Activated CD8-positive, alpha-beta memory T cell treated with anti-CD3 and anti-CD28 coated beads for 36 hours (primary cell): ENCODE measurements at regions not wholly inside any gene's neighbourhood (a gene's known extent, or its start where the extent isn't known, plus 50 kb on each side); places are given as distances from the start of the nearest gene placed in this dataset.

Experiments used
- CTCF ChIA-PET: fragments of 350-600 bp; sonication (Branson Sonifier 250); formaldehyde crosslinking; loops from one replicate; lab custom pipeline; 2021; ENCODE audit warnings: antibody characterized with exemption; lab: Charles Lee
- POLR2A ChIA-PET: fragments of 350-600 bp; sonication (Branson Sonifier 250); formaldehyde crosslinking; loops from one replicate; lab custom pipeline; 2021; ENCODE audit warnings: antibody characterized with exemption; lab: Charles Lee

DNA sequence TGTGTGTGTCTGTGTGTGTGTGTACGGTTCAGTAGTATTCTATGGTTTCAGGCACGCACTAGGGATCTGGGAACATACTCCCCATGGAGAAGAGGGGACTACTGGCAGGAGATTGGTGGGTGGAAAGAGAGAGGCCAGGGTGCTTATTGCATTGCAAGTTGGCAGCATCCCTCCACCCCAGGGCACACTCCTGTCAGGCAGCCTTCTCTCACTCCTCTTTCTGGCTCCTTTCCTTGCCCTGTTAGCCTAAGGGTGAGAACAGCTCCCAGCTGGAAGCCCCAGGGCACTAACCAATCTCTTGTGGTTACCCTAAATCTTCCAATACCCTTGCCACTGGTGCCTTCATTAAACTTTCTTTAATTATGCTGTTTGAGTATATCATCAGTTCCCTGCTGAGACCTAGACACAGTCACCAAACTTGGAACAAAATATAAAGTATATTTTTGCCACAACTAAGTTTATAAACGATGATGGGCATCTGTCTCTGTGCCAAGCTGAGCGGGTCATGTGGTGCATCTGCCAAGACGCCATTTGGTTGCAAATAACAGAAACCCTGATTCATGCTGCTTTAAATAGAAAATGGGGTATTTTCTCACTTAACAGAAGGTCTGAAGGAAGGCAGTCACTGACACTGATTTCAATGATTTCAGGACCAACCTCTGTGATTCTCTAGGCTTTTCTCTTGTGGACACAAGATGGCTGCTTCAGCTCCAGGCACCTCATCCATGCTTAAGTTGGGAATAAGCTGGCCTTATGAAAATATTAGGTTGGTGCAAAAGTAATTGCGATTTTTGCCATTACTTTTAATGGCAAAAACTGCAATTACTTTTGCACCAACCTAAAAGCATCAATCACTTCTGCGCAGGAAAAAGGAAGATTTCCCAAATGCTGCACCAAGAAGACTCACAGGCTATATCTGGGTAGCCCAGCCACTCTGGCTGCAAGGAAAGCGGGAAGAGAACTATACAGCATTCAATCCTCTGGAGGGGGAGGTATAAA, 476.9 kb upstream of the PROK2 start:
- POLR2A ChIA-PET = no interaction called here
- CTCF ChIA-PET = interaction anchor here (0.7 kb wide), 1 partner anchor 135 kb away, joined by 4 read pairs; no protein-coding TSS in a partner anchor

- ChIA-PET POLR2A (interaction anchor here (0.6 to 0.7 kb wide), 2 partner anchors 81 to 276 kb away, joined by 3 read pairs; no protein-coding TSS in a partner anchor), CTCF (no interaction called here)
Measured at GRCh38 chr3:72260588-72260910, 475.6 kb upstream of the PROK2 start.

DNA sequence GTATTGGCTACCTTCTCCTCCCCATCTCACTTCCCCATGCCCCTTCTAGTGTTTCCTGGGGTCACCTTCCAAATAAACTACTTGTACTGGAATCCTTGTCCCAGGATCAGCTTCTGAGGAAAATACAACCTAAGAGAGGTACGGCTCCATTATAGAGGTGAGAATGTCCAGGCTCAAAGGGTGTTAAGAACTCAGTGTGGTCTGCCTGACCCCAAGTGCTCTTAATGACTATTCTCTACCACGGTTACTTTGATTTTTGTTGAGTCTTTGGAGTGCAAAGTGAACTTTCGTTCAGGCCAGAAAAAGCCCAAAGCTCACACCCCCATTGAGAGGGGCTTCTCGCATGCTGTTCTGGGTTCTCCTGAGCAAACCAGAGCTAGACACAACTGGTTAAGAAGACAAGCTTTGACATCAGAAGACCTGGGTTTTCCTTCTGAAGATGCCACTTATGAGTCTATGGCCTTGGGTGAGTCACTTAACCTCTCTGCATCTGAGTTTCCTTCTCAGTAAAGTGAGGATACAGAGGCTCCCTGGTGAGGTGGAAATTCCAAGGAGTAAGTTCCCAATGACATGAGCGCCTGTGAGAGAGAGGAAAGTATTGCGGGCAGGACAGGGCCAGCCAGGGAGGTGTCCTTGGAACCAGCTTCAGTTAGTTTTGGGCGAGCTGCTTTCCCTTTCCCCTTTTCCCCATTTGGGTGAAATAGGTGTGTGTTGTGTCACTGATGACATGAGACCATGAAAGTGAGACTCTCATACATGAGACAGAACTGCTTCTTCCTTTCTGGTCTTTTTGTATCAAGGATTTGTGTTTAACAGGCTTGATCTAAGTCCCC, 475.0 kb upstream of the PROK2 start:
- ChIA-PET POLR2A (interaction anchor here (0.6 to 1.1 kb wide), 3 partner anchors 10 to 275 kb away, joined by 3 read pairs; no protein-coding TSS in a partner anchor), CTCF (interaction anchor here (0.6 kb wide), 1 partner anchor 79 kb away, joined by 3 read pairs; no protein-coding TSS in a partner anchor)

GRCh38 chr3:72258361-72259141, 473.6 kb upstream of the PROK2 start:
- ChIA-PET POLR2A (interaction anchor here (1.1 kb wide), 1 partner anchor 12 kb away, joined by 3 read pairs; no protein-coding TSS in a partner anchor), CTCF (no interaction called here)

- CTCF ChIA-PET = no interaction called here
- POLR2A ChIA-PET = no interaction called here
Measured at GRCh38 chr3:72257738-72258137, 472.8 kb upstream of the PROK2 start.

GRCh38 chr3:72257203-72257602, 472.3 kb upstream of the PROK2 start:
- POLR2A ChIA-PET = no interaction called here

GRCh38 chr3:72256716-72257115, 471.8 kb upstream of the PROK2 start:
- CTCF ChIA-PET = interaction anchor here (1.1 kb wide), 1 partner anchor 24 kb away, joined by 3 read pairs; no protein-coding TSS in a partner anchor
- POLR2A ChIA-PET = no interaction called here

More at GRCh38 chr3:72257203-72257602, 472.3 kb upstream of the PROK2 start:
- CTCF ChIA-PET = no interaction called here

DNA sequence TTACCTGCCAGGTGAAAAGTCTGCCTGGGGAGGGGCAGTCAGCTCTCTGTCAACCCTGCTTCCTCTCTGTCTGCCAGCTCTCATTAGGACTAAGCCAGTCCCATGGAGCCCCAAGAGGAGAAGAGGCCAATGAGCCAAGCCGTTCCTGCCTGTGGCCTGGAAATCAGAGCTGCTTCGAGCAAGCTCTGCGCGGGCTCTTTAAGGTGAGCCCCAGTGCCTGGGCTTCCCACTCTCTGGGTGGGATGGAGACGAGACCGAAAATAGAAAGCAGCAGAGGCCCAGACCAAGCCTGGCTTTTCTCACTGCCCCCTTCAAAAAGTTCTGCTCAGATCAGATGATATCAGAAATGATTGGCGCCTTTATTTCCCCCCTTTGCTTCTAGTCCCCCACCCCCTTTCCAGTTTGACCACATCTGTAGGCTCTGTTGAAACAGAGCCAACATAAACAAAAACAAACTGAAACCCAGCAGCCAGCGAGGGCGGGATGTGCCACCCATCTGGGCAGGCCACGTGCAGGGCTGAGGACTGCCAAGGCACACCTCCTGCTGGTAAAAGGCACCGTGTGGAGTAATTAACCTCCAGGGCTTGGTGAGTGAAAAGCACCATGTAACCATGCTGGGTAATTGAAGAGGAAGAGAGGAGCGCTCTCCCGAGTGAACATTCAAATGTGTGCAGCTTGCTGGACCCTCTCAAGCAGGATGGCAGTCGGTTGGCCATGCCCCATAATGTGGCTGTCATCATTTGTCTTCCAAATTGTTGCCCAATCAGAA, 471.0 kb upstream of the PROK2 start:
- POLR2A ChIA-PET = no interaction called here
- CTCF ChIA-PET = interaction anchor here (0.6 to 1.1 kb wide), 2 partner anchors 23 to 1104 kb away, joined by 3 to 4 read pairs; no protein-coding TSS in a partner anchor

DNA sequence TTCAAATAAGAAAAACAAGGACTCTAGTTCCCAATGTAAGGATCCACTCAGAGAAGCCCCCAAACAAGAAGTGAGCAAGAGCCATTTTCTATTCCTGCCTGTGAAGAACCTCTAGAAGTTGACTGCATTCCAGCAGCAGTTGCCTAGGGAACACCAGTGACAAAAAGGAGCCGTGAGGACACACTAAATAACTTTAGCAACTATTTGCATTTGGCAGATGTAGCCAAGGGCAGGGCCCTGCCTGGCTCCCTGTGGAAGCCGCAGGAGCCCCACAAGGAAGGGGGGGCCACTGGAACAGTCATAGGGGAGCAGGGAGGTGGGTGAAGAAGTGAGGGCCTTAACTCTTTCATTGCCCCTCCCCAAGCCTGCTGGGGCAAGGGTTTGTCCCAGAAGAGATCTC, 470.2 kb upstream of the PROK2 start:
- ChIA-PET CTCF (no interaction called here), POLR2A (no interaction called here)

- CTCF ChIA-PET = interaction anchor here (1.4 kb wide), 1 partner anchor 480 kb away, joined by 4 read pairs; no protein-coding TSS in a partner anchor
- POLR2A ChIA-PET = no interaction called here
Measured at GRCh38 chr3:72254483-72254882, 469.5 kb upstream of the PROK2 start.

- CTCF ChIA-PET = no interaction called here
- POLR2A ChIA-PET = no interaction called here
Measured at GRCh38 chr3:72250725-72251124, 465.8 kb upstream of the PROK2 start.

GRCh38 chr3:72248869-72249268, 463.9 kb upstream of the PROK2 start:
- ChIA-PET POLR2A (no interaction called here), CTCF (no interaction called here)

DNA sequence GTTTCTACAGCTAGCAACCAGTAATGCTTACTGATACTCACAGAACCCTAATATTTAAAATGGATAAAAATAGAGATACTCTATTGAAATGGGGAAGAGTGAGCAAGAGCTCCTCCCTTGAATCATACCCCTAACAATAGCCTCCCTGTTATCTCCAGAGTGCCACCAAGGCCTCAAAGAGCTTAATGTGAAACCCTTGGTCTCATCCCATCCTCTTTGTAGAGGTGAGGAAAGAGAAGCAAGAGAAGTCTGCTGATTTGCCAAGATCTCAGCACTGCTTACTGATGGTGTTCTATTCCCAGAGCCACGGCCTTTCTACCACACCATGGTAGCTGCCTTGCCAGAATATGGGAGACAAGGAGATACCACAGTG, 463.4 kb upstream of the PROK2 start:
- POLR2A ChIA-PET = no interaction called here
- CTCF ChIA-PET = no interaction called here

DNA sequence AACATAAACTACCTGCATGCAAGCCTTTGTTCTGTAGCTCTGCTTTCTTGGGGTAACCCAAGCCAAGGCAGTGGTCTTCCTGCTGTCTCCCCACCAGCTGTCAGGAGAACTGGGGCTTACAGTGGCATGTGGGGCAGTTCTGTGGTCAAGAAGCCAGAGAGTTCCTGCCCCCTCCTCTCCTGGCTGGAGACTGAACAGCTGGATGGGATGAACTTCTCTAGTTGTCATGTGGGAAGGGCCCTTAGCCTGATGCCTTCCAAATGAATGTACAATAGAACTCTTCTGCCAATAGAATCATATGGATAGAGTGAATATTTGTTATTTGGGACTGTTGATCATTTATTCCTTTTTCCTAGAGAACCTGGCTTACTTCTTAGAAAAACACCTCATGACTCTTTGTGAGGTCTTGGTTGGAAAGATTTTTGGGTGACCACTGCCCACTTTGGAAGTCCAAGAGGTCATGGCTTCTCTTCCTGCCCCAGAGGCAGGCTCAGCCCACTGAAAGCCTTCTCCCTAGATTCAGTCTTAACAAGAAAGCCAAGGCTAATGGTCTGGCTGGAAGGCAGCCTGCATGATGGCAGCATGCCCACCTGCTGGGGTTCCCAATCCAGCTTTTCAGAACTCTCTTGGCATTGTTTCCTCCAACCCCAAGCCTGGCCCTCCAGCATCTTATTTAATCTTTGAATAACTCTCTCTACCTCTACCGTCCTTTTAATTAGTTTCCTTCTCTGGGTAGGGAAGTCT, 462.9 kb upstream of the PROK2 start:
- CTCF ChIA-PET = no interaction called here
- POLR2A ChIA-PET = no interaction called here

DNA sequence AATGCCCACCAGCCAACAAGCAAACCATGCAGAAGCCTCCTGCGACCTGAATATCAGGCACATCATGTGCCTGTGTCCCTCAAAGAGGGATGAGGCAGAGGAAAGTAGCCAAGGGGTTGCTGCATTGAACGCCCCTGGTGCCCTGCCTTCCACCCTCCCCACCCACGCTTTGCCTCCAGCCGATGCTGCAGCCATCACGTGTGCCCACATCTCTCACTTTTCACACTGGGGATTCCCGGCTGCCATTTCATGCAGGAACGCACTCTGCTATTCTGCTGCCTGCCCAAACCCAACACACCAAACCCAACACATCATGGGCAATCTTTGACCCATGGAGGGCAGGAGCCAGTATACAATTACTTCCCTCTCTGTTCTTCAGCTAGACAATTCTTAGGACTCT, 462.2 kb upstream of the PROK2 start:
- ChIA-PET CTCF (no interaction called here), POLR2A (no interaction called here)

DNA sequence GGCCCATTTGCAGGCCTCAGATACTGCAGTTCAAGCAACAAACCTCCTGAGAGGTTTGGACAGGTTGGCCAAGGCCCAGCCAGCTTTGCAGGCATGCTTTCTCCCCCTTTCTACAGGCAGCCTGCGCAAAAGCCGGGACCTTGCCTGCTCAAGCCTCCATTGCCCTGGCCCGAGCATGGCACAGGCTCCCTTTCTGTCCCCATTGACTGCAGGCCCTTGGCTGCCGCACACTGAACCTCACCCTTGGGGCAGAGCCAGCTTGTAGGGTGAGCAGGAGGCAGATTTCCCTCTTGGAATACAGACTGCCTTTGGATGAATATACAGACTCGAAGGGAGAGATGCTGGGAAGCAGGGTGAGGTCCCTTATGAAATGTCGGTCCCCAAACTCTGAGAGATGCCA, 461.7 kb upstream of the PROK2 start:
- ChIA-PET POLR2A (no interaction called here), CTCF (no interaction called here)

GRCh38 chr3:72245183-72245811, 460.3 kb upstream of the PROK2 start:
- POLR2A ChIA-PET = no interaction called here

More at GRCh38 chr3:72245183-72245811, 460.3 kb upstream of the PROK2 start:
- CTCF ChIA-PET = no interaction called here
